ENCODE measurements at regions not wholly inside any gene's neighbourhood (a gene's known extent, or its start where the extent isn't known, plus 50 kb on each side); places are given as distances from the start of the nearest gene placed in this dataset.

DNA sequence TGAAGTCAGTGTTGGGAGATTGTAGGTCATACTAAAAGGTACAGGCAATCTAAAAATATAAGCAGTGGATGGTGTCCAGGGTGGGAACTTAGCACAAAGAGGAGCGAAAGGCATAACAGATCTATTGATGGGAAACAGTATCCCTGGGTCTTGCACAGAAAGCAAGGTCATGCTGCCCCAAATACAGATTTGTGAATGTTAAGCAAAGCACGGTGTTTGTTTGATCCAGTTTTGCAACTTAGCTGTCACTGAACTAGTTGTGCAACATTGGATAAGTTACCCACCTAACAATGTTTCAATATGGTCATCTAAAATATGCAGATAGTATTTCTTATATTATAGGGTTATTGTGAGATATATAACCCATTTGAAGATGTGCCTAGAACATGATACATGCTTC, 162.9 kb downstream of the BLID start:
- Mint-ChIP-seq H3K4me3 (no peak overlapping the region), H3K27me3 (ENCODE audit: low read depth) (no peaks in the 10 kb centered on the region), H3K36me3 (no peaks in the 10 kb centered on the region), H3K4me1 (peaks cover 15% of the 10 kb centered on the region), H3K27ac (no peak overlapping the region), H3K9me3 (no peaks in the 10 kb centered on the region)
- ATAC-seq = no peak
- TF ChIP-seq, protein P1, sequence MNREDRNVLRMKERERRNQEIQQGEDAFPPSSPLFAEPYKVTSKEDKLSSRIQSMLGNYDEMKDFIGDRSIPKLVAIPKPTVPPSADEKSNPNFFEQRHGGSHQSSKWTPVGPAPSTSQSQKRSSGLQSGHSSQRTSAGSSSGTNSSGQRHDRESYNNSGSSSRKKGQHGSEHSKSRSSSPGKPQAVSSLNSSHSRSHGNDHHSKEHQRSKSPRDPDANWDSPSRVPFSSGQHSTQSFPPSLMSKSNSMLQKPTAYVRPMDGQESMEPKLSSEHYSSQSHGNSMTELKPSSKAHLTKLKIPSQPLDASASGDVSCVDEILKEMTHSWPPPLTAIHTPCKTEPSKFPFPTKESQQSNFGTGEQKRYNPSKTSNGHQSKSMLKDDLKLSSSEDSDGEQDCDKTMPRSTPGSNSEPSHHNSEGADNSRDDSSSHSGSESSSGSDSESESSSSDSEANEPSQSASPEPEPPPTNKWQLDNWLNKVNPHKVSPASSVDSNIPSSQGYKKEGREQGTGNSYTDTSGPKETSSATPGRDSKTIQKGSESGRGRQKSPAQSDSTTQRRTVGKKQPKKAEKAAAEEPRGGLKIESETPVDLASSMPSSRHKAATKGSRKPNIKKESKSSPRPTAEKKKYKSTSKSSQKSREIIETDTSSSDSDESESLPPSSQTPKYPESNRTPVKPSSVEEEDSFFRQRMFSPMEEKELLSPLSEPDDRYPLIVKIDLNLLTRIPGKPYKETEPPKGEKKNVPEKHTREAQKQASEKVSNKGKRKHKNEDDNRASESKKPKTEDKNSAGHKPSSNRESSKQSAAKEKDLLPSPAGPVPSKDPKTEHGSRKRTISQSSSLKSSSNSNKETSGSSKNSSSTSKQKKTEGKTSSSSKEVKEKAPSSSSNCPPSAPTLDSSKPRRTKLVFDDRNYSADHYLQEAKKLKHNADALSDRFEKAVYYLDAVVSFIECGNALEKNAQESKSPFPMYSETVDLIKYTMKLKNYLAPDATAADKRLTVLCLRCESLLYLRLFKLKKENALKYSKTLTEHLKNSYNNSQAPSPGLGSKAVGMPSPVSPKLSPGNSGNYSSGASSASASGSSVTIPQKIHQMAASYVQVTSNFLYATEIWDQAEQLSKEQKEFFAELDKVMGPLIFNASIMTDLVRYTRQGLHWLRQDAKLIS (CRISPR knock-in tag; IDR thresholded peaks at IDR 0.05; ENCODE audit: borderline replicate concordance) = no peak
- TF ChIP-seq, protein P2, sequence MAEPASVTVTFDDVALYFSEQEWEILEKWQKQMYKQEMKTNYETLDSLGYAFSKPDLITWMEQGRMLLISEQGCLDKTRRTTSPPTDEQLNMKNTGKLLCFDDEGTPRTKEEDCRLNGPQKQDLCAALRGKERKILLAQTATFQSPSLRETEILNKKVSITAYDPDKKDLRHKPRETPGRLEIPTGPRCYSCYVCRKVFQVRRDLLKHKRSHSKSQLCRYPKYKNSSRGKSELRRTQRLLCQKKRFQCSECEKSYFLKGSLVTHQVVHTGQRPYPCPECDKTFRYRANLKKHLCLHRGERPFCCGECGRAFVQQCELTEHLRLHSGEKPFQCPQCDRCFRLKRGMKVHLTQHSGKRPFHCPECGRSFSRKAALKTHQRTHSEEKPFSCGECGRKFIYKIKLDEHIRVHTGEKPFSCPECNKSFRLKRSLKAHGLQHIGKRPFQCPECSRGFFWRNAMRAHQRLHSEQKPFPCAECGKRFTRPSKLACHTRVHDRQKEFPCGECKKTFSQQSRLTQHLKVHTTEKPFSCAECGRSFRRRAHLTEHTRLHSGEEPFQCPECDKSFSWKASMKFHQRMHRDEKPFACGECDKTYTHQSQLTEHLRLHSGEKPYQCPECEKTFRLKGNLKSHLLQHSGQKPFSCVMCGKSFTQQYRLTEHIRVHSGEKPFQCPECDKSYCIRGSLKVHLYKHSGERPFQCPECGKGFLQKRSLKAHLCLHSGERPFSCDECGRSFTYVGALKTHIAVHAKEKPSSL (CRISPR knock-in tag; conservative IDR thresholded peaks at IDR 0.05) = no peak
- TF ChIP-seq SMAD4 (CRISPR knock-in tag; IDR thresholded peaks at IDR 0.05) (no peak), FOXJ3 (CRISPR knock-in tag; IDR thresholded peaks at IDR 0.05; ENCODE audit: borderline replicate concordance) (no peak), OVOL2 (CRISPR knock-in tag; IDR thresholded peaks at IDR 0.05; ENCODE audit: borderline replicate concordance) (no peak), ZNF671 (CRISPR knock-in tag; IDR thresholded peaks at IDR 0.05) (no peak)
- TF ChIP-seq, protein P3, sequence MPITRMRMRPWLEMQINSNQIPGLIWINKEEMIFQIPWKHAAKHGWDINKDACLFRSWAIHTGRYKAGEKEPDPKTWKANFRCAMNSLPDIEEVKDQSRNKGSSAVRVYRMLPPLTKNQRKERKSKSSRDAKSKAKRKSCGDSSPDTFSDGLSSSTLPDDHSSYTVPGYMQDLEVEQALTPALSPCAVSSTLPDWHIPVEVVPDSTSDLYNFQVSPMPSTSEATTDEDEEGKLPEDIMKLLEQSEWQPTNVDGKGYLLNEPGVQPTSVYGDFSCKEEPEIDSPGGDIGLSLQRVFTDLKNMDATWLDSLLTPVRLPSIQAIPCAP (CRISPR knock-in tag; IDR thresholded peaks at IDR 0.05) = no peak
- ChIA-PET POLR2A (no interaction called here), CTCF (no interaction called here)
- DNase-seq (ENCODE audit: low spot score) = no peak

DNA sequence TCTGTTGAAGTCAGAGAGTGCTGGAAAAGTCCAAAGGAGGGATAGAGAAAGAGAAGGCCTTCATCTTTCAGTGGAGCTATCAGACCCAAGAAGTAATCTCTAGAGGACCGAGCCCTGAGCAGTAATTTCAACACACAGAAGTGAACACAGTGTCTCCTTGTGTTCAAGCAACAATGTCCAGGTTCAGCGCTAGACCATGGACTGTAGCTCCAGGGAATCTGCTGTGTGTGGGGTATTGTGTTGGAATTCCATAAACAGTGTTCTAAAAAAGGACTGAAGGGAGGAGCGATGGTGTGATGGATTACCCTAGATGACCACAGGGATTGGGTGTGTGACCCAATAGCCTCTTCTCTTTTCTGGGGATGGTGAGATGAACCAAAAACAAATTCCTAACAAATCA, 165.9 kb downstream of the BLID start:
- CTCF ChIA-PET = no interaction called here
- no peak for ATAC-seq
- POLR2A ChIA-PET = no interaction called here
- H3K27me3 Mint-ChIP-seq (ENCODE audit: low read depth) = no peaks in the 10 kb centered on the region
- no peak for DNase-seq (ENCODE audit: low spot score)
- H3K27ac Mint-ChIP-seq = no peak overlapping the region
- H3K4me3 Mint-ChIP-seq = no peak overlapping the region
- H3K36me3 Mint-ChIP-seq = peaks cover 11% of the 10 kb centered on the region
- H3K9me3 Mint-ChIP-seq = peaks cover 15% of the 10 kb centered on the region
- no peak for TF ChIP-seq TEAD4 (CRISPR knock-in tag; IDR thresholded peaks at IDR 0.05)
- no peak for TF ChIP-seq OVOL2 (CRISPR knock-in tag; IDR thresholded peaks at IDR 0.05; ENCODE audit: borderline replicate concordance)
- TF ChIP-seq, protein P4, sequence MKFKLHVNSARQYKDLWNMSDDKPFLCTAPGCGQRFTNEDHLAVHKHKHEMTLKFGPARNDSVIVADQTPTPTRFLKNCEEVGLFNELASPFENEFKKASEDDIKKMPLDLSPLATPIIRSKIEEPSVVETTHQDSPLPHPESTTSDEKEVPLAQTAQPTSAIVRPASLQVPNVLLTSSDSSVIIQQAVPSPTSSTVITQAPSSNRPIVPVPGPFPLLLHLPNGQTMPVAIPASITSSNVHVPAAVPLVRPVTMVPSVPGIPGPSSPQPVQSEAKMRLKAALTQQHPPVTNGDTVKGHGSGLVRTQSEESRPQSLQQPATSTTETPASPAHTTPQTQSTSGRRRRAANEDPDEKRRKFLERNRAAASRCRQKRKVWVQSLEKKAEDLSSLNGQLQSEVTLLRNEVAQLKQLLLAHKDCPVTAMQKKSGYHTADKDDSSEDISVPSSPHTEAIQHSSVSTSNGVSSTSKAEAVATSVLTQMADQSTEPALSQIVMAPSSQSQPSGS (CRISPR knock-in tag; IDR thresholded peaks at IDR 0.05; ENCODE audit: borderline replicate concordance, low read depth) = no peak
- TF ChIP-seq NR1H2 (CRISPR knock-in tag; IDR thresholded peaks at IDR 0.05) = no peak
- TF ChIP-seq MXD4 (CRISPR knock-in tag; IDR thresholded peaks at IDR 0.05; ENCODE audit: borderline replicate concordance) = no peak
- TF ChIP-seq, protein P5, sequence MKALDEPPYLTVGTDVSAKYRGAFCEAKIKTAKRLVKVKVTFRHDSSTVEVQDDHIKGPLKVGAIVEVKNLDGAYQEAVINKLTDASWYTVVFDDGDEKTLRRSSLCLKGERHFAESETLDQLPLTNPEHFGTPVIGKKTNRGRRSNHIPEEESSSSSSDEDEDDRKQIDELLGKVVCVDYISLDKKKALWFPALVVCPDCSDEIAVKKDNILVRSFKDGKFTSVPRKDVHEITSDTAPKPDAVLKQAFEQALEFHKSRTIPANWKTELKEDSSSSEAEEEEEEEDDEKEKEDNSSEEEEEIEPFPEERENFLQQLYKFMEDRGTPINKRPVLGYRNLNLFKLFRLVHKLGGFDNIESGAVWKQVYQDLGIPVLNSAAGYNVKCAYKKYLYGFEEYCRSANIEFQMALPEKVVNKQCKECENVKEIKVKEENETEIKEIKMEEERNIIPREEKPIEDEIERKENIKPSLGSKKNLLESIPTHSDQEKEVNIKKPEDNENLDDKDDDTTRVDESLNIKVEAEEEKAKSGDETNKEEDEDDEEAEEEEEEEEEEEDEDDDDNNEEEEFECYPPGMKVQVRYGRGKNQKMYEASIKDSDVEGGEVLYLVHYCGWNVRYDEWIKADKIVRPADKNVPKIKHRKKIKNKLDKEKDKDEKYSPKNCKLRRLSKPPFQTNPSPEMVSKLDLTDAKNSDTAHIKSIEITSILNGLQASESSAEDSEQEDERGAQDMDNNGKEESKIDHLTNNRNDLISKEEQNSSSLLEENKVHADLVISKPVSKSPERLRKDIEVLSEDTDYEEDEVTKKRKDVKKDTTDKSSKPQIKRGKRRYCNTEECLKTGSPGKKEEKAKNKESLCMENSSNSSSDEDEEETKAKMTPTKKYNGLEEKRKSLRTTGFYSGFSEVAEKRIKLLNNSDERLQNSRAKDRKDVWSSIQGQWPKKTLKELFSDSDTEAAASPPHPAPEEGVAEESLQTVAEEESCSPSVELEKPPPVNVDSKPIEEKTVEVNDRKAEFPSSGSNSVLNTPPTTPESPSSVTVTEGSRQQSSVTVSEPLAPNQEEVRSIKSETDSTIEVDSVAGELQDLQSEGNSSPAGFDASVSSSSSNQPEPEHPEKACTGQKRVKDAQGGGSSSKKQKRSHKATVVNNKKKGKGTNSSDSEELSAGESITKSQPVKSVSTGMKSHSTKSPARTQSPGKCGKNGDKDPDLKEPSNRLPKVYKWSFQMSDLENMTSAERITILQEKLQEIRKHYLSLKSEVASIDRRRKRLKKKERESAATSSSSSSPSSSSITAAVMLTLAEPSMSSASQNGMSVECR (CRISPR knock-in tag; IDR thresholded peaks at IDR 0.05; ENCODE audit: borderline replicate concordance) = no peak
- TF ChIP-seq, protein P6, sequence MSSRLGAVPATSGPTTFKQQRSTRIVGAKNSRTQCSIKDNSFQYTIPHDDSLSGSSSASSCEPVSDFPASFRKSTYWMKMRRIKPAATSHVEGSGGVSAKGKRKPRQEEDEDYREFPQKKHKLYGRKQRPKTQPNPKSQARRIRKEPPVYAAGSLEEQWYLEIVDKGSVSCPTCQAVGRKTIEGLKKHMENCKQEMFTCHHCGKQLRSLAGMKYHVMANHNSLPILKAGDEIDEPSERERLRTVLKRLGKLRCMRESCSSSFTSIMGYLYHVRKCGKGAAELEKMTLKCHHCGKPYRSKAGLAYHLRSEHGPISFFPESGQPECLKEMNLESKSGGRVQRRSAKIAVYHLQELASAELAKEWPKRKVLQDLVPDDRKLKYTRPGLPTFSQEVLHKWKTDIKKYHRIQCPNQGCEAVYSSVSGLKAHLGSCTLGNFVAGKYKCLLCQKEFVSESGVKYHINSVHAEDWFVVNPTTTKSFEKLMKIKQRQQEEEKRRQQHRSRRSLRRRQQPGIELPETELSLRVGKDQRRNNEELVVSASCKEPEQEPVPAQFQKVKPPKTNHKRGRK (CRISPR knock-in tag; IDR thresholded peaks at IDR 0.05; ENCODE audit: borderline replicate concordance) = no peak
- TF ChIP-seq, protein P7, sequence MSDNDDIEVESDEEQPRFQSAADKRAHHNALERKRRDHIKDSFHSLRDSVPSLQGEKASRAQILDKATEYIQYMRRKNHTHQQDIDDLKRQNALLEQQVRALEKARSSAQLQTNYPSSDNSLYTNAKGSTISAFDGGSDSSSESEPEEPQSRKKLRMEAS (CRISPR knock-in tag; IDR thresholded peaks at IDR 0.05) = no peak
- no peak for TF ChIP-seq ZNF219 (CRISPR knock-in tag; IDR thresholded peaks at IDR 0.05; ENCODE audit: borderline replicate concordance)
- TF ChIP-seq SMAD3 (CRISPR knock-in tag; IDR thresholded peaks at IDR 0.05; ENCODE audit: borderline replicate concordance) = no peak
- TF ChIP-seq TCF7 (CRISPR knock-in tag; IDR thresholded peaks at IDR 0.05; ENCODE audit: low read depth) = no peak
- no peak for TF ChIP-seq RORB (CRISPR knock-in tag; IDR thresholded peaks at IDR 0.05)
- no peak for TF ChIP-seq ZNF138 (CRISPR knock-in tag; conservative IDR thresholded peaks at IDR 0.05)
- H3K4me1 Mint-ChIP-seq = peaks cover 3% of the 10 kb centered on the region; the same call in 1 of the 2 replicates
